ENCODE measurements at regions not wholly inside any gene's neighbourhood (a gene's known extent, or its start where the extent isn't known, plus 50 kb on each side); places are given as distances from the start of the nearest gene placed in this dataset.
A peak's percentile ranks its signal among the peaks of the same experiment; 100 is the strongest.

GRCh38 chr2:128452536-128453530 lies 134.2 kb upstream of the HS6ST1 start:
- ChIA-PET CTCF (no interaction called here), POLR2A (no interaction called here)
- H3K27ac ChIP-seq (ENCODE audit: low read depth, low read length): no peak overlapping the region
- intact Hi-C loops (cut with micrococcal nuclease): no loop called here
- no peaks in the 10 kb centered on the region for H3K27me3 ChIP-seq (ENCODE audit: control insufficient read depth in 2 of 2, insufficient read depth in 2 of 2, low read length in 2 of 2)
- peak overlapping the region in 1 of 9 donors; percentile 71 for H3K27ac Mint-ChIP-seq
- H3K9me3 Mint-ChIP-seq: peaks cover 0 to 2% (median 0%) of the 10 kb centered on the region in 11 donors
- no peaks in the 10 kb centered on the region for H3K36me3 Mint-ChIP-seq
- H3K9me3 ChIP-seq (ENCODE audit: control insufficient read depth in 2 of 3, low read length in 3 of 3): no peaks in the 10 kb centered on the region
- H3K4me3 Mint-ChIP-seq: no peak overlapping the region
- H3K4me1 Mint-ChIP-seq: peaks cover 0 to 6% (median 0%) of the 10 kb centered on the region in 7 donors
- H3K27me3 Mint-ChIP-seq: peaks cover 2 to 22% (median 21%) of the 10 kb centered on the region in 5 donors
- no peak overlapping the region for H3K4me3 ChIP-seq (ENCODE audit: low read length)
- no peaks in the 10 kb centered on the region for H3K36me3 ChIP-seq (ENCODE audit: control insufficient read depth in 2 of 3, insufficient read depth in 3 of 3, low read length in 3 of 3)
- no peaks in the 10 kb centered on the region for H3K4me1 ChIP-seq (ENCODE audit: control insufficient read depth in 2 of 2, insufficient read depth in 2 of 2, low read length in 2 of 2)
- ATAC-seq: no peak
- peak in 1 of 9 donors; percentile 2 for DNase-seq

- intact Hi-C loops (cut with micrococcal nuclease): no loop called here
- ChIA-PET POLR2A (no interaction called here), CTCF (no interaction called here)
- Mint-ChIP-seq H3K4me3 (no peak overlapping the region), H3K9me3 (peaks cover 0 to 7% (median 0%) of the 10 kb centered on the region in 11 donors), H3K27me3 (peaks cover 7 to 37% (median 21%) of the 10 kb centered on the region in 5 donors), H3K27ac (no peak overlapping the region), H3K36me3 (no peaks in the 10 kb centered on the region), H3K4me1 (peaks cover 0 to 8% (median 0%) of the 10 kb centered on the region in 7 donors)
- H3K27ac ChIP-seq (ENCODE audit: low read depth, low read length): no peak overlapping the region
- H3K4me3 ChIP-seq (ENCODE audit: low read length): no peak overlapping the region
- no peaks in the 10 kb centered on the region for H3K36me3 ChIP-seq (ENCODE audit: control insufficient read depth in 2 of 3, insufficient read depth in 3 of 3, low read length in 3 of 3)
- H3K9me3 ChIP-seq (ENCODE audit: control insufficient read depth in 2 of 3, low read length in 3 of 3): no peaks in the 10 kb centered on the region
- no peaks in the 10 kb centered on the region for H3K4me1 ChIP-seq (ENCODE audit: control insufficient read depth in 2 of 2, insufficient read depth in 2 of 2, low read length in 2 of 2)
- DNase-seq (no peak), ATAC-seq (no peak)
- no peaks in the 10 kb centered on the region for H3K27me3 ChIP-seq (ENCODE audit: control insufficient read depth in 2 of 2, insufficient read depth in 2 of 2, low read length in 2 of 2)
Observed at GRCh38 chr2:128454980-128455720, 136.5 kb upstream of the HS6ST1 start.

- no peak for ATAC-seq
Observed at GRCh38 chr2:128455721-128456050, 137.0 kb upstream of the HS6ST1 start.

GRCh38 chr2:128456281-128456680 lies 137.6 kb upstream of the HS6ST1 start:
- Mint-ChIP-seq H3K4me3 (no peak overlapping the region), H3K9me3 (peaks cover 0 to 7% (median 2%) of the 10 kb centered on the region in 11 donors), H3K27ac (no peak overlapping the region), H3K4me1 (peaks cover 0 to 8% (median 0%) of the 10 kb centered on the region in 7 donors), H3K36me3 (no peaks in the 10 kb centered on the region), H3K27me3 (peaks cover 7 to 37% (median 21%) of the 10 kb centered on the region in 5 donors)
- ChIA-PET POLR2A (no interaction called here), CTCF (no interaction called here)
- Histone ChIP-seq H3K4me3 (ENCODE audit: low read length) (no peak overlapping the region), H3K4me1 (ENCODE audit: control insufficient read depth in 2 of 2, insufficient read depth in 2 of 2, low read length in 2 of 2) (no peaks in the 10 kb centered on the region), H3K9me3 (ENCODE audit: control insufficient read depth in 2 of 3, low read length in 3 of 3) (no peaks in the 10 kb centered on the region), H3K27me3 (ENCODE audit: control insufficient read depth in 2 of 2, insufficient read depth in 2 of 2, low read length in 2 of 2) (no peaks in the 10 kb centered on the region), H3K27ac (ENCODE audit: low read depth, low read length) (no peak overlapping the region), H3K36me3 (ENCODE audit: control insufficient read depth in 2 of 3, insufficient read depth in 3 of 3, low read length in 3 of 3) (no peaks in the 10 kb centered on the region)
- DNase-seq (no peak), ATAC-seq (no peak)
- intact Hi-C loops (cut with micrococcal nuclease): no loop called here

More at GRCh38 chr2:128455721-128456050, 137.0 kb upstream of the HS6ST1 start:
- Histone ChIP-seq H3K4me3 (ENCODE audit: low read length) (no peak overlapping the region), H3K27ac (ENCODE audit: low read depth, low read length) (no peak overlapping the region), H3K36me3 (ENCODE audit: control insufficient read depth in 2 of 3, insufficient read depth in 3 of 3, low read length in 3 of 3) (no peaks in the 10 kb centered on the region), H3K27me3 (ENCODE audit: control insufficient read depth in 2 of 2, insufficient read depth in 2 of 2, low read length in 2 of 2) (no peaks in the 10 kb centered on the region), H3K4me1 (ENCODE audit: control insufficient read depth in 2 of 2, insufficient read depth in 2 of 2, low read length in 2 of 2) (no peaks in the 10 kb centered on the region), H3K9me3 (ENCODE audit: control insufficient read depth in 2 of 3, low read length in 3 of 3) (no peaks in the 10 kb centered on the region)
- H3K27ac Mint-ChIP-seq: peak overlapping the region in 1 of 9 donors; percentile 23
- peaks cover 0 to 8% (median 0%) of the 10 kb centered on the region in 7 donors for H3K4me1 Mint-ChIP-seq
- H3K4me3 Mint-ChIP-seq: no peak overlapping the region
- peaks cover 0 to 7% (median under 1%) of the 10 kb centered on the region in 11 donors for H3K9me3 Mint-ChIP-seq
- peaks cover 7 to 37% (median 21%) of the 10 kb centered on the region in 5 donors for H3K27me3 Mint-ChIP-seq
- no peaks in the 10 kb centered on the region for H3K36me3 Mint-ChIP-seq
- no peak for DNase-seq
- POLR2A ChIA-PET: no interaction called here
- CTCF ChIA-PET: no interaction called here
- intact Hi-C loops (cut with micrococcal nuclease): no loop called here

- POLR2A ChIA-PET: no interaction called here
- no peaks in the 10 kb centered on the region for H3K36me3 Mint-ChIP-seq
- peaks cover 7 to 33% (median 16%) of the 10 kb centered on the region in 5 donors for H3K27me3 Mint-ChIP-seq
- no peaks in the 10 kb centered on the region for H3K27me3 ChIP-seq (ENCODE audit: control insufficient read depth in 2 of 2, insufficient read depth in 2 of 2, low read length in 2 of 2)
- CTCF ChIA-PET: no interaction called here
- H3K27ac ChIP-seq (ENCODE audit: low read depth, low read length): no peak overlapping the region
- H3K4me3 ChIP-seq (ENCODE audit: low read length): no peak overlapping the region
- intact Hi-C loops (cut with micrococcal nuclease): no loop called here
- peaks cover 0 to 6% (median 0%) of the 10 kb centered on the region in 7 donors for H3K4me1 Mint-ChIP-seq
- no peaks in the 10 kb centered on the region for H3K36me3 ChIP-seq (ENCODE audit: control insufficient read depth in 2 of 3, insufficient read depth in 3 of 3, low read length in 3 of 3)
- DNase-seq: no peak
- no peaks in the 10 kb centered on the region for H3K4me1 ChIP-seq (ENCODE audit: control insufficient read depth in 2 of 2, insufficient read depth in 2 of 2, low read length in 2 of 2)
- peaks cover 0 to 13% (median 5%) of the 10 kb centered on the region in 11 donors for H3K9me3 Mint-ChIP-seq
- H3K9me3 ChIP-seq (ENCODE audit: control insufficient read depth in 2 of 3, low read length in 3 of 3): no peaks in the 10 kb centered on the region
- ATAC-seq: no peak
- no peak overlapping the region for H3K27ac Mint-ChIP-seq
- H3K4me3 Mint-ChIP-seq: no peak overlapping the region
Observed at GRCh38 chr2:128457006-128457604, 138.4 kb upstream of the HS6ST1 start.

- Mint-ChIP-seq H3K4me3 (no peak overlapping the region), H3K27me3 (peaks cover 7 to 28% (median 11%) of the 10 kb centered on the region in 5 donors), H3K9me3 (peaks cover 0 to 13% (median 5%) of the 10 kb centered on the region in 11 donors), H3K27ac (no peak overlapping the region), H3K36me3 (no peaks in the 10 kb centered on the region), H3K4me1 (peaks cover 0 to 4% (median 0%) of the 10 kb centered on the region in 7 donors)
- DNase-seq (no peak), ATAC-seq (no peak)
- Histone ChIP-seq H3K27ac (ENCODE audit: low read depth, low read length) (no peak overlapping the region), H3K4me3 (ENCODE audit: low read length) (no peak overlapping the region), H3K27me3 (ENCODE audit: control insufficient read depth in 2 of 2, insufficient read depth in 2 of 2, low read length in 2 of 2) (no peaks in the 10 kb centered on the region), H3K4me1 (ENCODE audit: control insufficient read depth in 2 of 2, insufficient read depth in 2 of 2, low read length in 2 of 2) (no peaks in the 10 kb centered on the region), H3K9me3 (ENCODE audit: control insufficient read depth in 2 of 3, low read length in 3 of 3) (no peaks in the 10 kb centered on the region), H3K36me3 (ENCODE audit: control insufficient read depth in 2 of 3, insufficient read depth in 3 of 3, low read length in 3 of 3) (no peaks in the 10 kb centered on the region)
- ChIA-PET POLR2A (no interaction called here), CTCF (no interaction called here)
- intact Hi-C loops (cut with micrococcal nuclease): no loop called here
Observed at GRCh38 chr2:128457716-128458115, 139.0 kb upstream of the HS6ST1 start.

Measured in naive thymus-derived CD4-positive, alpha-beta T cell (primary cell).